H1 (cell line): ENCODE measurements at regions not wholly inside any gene's neighbourhood (a gene's known extent, or its start where the extent isn't known, plus 50 kb on each side); places are given as distances from the start of the nearest gene placed in this dataset.

Source experiments
- CTCF ChIA-PET: fragments of 300-600 bp; sonication (Branson Sonifier 250); formaldehyde crosslinking; loops from one replicate; lab custom pipeline; 2021; ENCODE audit not compliant: partially characterized antibody; lab: Charles Lee
- POLR2A ChIA-PET: fragments of 300-600 bp; sonication (Branson Sonifier 250); formaldehyde crosslinking; loops from one replicate; lab custom pipeline; 2021; ENCODE audit warnings: inconsistent platforms; ENCODE audit not compliant: partially characterized antibody; lab: Charles Lee
- DNase-seq, 2 experiments: peaks; one replicate each; pipeline versions ENCODE4 v3.0.0 to v3.0.0-alpha.2; 2010 to 2022; ENCODE audit warnings: low spot score in 2 of 2, low read depth in 1 of 2, mixed read lengths in 1 of 2
- FAIRE-seq: peaks from 2 replicates; lab custom pipeline; 2011; peaks lifted over from hg19 to GRCh38; lab: Jason Lieb, UNC
- H2AFZ ChIP-seq: 2 replicates; pipeline ENCODE4 v1.8.1; 2012; ENCODE audit warnings: low read length, inconsistent platforms
- H2AK5ac ChIP-seq: 2 replicates; pipeline ENCODE4 v1.6.1; 2013; ENCODE audit warnings: low read depth, low read length
- H2BK120ac ChIP-seq: replicated peaks from 2 replicates; pipeline ENCODE3; 2013; ENCODE audit warnings: low read depth, low read length, inconsistent platforms
- H2BK12ac ChIP-seq: 2 replicates; pipeline ENCODE4 v1.6.1; 2013; ENCODE audit warnings: low read depth, low read length
- H2BK15ac ChIP-seq: 2 replicates; pipeline ENCODE4 v1.6.1; 2013; ENCODE audit warnings: low read length
- H2BK20ac ChIP-seq: 2 replicates; pipeline ENCODE4 v1.6.1; 2013; ENCODE audit warnings: low read length
- H2BK5ac ChIP-seq: 2 replicates; pipeline ENCODE4 v1.6.1; 2013; ENCODE audit warnings: low read depth, low read length
- H3K14ac ChIP-seq: 2 replicates; pipeline ENCODE4 v1.6.1; 2013; ENCODE audit warnings: inconsistent platforms; ENCODE audit not compliant: insufficient read length
- H3K18ac ChIP-seq: 2 replicates; pipeline ENCODE4 v1.6.1; 2013; ENCODE audit warnings: low read length; ENCODE audit errors: extremely low read depth
- H3K23ac ChIP-seq: 2 replicates; pipeline ENCODE4 v1.6.1; 2013; ENCODE audit warnings: inconsistent platforms; ENCODE audit not compliant: insufficient read length
- H3K23me2 ChIP-seq: 2 replicates; pipeline ENCODE4 v1.6.1; 2013; ENCODE audit warnings: low read depth, low read length
- H3K27ac ChIP-seq: 2 replicates; pipeline ENCODE4 v1.6.1; 2011; ENCODE audit warnings: low read depth, low read length, inconsistent platforms
- H3K27me3 ChIP-seq, 4 experiments: replicated peaks in 1 of 4; 1 replicate in 1 of 4; 2 replicates in 3 of 4; pipeline versions ENCODE4 v1.6.1 to v1.8.1; 2011 to 2013; ENCODE audit warnings: low read length in 3 of 4, mild to moderate bottlenecking in 3 of 4, inconsistent platforms in 2 of 4, mixed read lengths in 2 of 4, moderate library complexity in 1 of 4; ENCODE audit not compliant: control insufficient read depth in 3 of 4, insufficient read depth in 3 of 4; ENCODE audit errors: extremely low read depth in 1 of 4
- H3K36me3 ChIP-seq, 4 experiments: 2 replicates each; pipeline versions ENCODE4 v1.6.1 to v1.8.1; 2011 to 2013; ENCODE audit warnings: mild to moderate bottlenecking in 4 of 4, low read length in 3 of 4, moderate library complexity in 2 of 4, control low read depth in 1 of 4, inconsistent platforms in 1 of 4; ENCODE audit not compliant: insufficient read depth in 4 of 4, control insufficient read depth in 2 of 4
- H3K4ac ChIP-seq: replicated peaks from 2 replicates; pipeline ENCODE3; 2013; ENCODE audit warnings: low read length, low read depth, mixed read lengths, inconsistent platforms; ENCODE audit not compliant: insufficient read length
- H3K4me1 ChIP-seq, 4 experiments: replicated peaks in 1 of 4; 1 replicate in 1 of 4; 2 replicates in 3 of 4; pipeline versions ENCODE4 v1.6.1 to v1.8.1; 2011 to 2013; ENCODE audit warnings: low read length in 3 of 4, inconsistent platforms in 2 of 4, mixed read lengths in 1 of 4; ENCODE audit not compliant: insufficient read depth in 4 of 4, control insufficient read depth in 3 of 4
- H3K4me2 ChIP-seq, 2 experiments: 2 replicates each; pipeline versions ENCODE4 v1.6.1 to v1.8.1; 2011 to 2013; ENCODE audit warnings: low read depth in 2 of 2, low read length in 2 of 2, control low read depth in 1 of 2, inconsistent platforms in 1 of 2, mild to moderate bottlenecking in 1 of 2; ENCODE audit not compliant: insufficient read depth in 1 of 2
- H3K4me3 ChIP-seq, 4 experiments: fragments of 200-600, 300-600 bp in 1 of 4; sonication (generic), shearing (Covaris generic), sonication (Bioruptor Twin) in 1 of 4; 2 replicates each; pipeline versions ENCODE4 v1.5.1 to v1.8.1; 2011 to 2016; ENCODE audit warnings: low read length in 4 of 4, low read depth in 3 of 4, control low read depth in 2 of 4, inconsistent platforms in 2 of 4, mild to moderate bottlenecking in 2 of 4, mixed read lengths in 1 of 4, moderate library complexity in 1 of 4; ENCODE audit not compliant: insufficient read depth in 2 of 4; ENCODE audit errors: extremely low read depth in 1 of 4
- H3K56ac ChIP-seq: replicated peaks from 2 replicates; pipeline ENCODE3; 2013; ENCODE audit warnings: low read depth, mild to moderate bottlenecking, mixed read lengths, low read length, inconsistent platforms; ENCODE audit not compliant: insufficient read length
- H3K79me1 ChIP-seq: 2 replicates; pipeline ENCODE4 v1.6.1; 2013; ENCODE audit warnings: low read depth, low read length, control low read depth
- H3K79me2 ChIP-seq, 2 experiments: 2 replicates each; pipeline versions ENCODE4 v1.6.1 to v1.8.1; 2012 to 2013; ENCODE audit warnings: low read length in 2 of 2, mild to moderate bottlenecking in 2 of 2, inconsistent platforms in 1 of 2; ENCODE audit not compliant: insufficient read depth in 2 of 2, control insufficient read depth in 1 of 2
- H3K9ac ChIP-seq, 4 experiments: replicated peaks in 1 of 4; 1 replicate in 1 of 4; 2 replicates in 3 of 4; pipeline versions ENCODE4 v1.6.1 to v1.8.1; 2011 to 2013; ENCODE audit warnings: low read depth in 3 of 4, low read length in 3 of 4, control low read depth in 2 of 4, mild to moderate bottlenecking in 2 of 4, moderate library complexity in 2 of 4, inconsistent platforms in 1 of 4; ENCODE audit errors: extremely low read depth in 1 of 4
- H3K9me3 ChIP-seq, 2 experiments: 2 replicates each; pipeline versions ENCODE4 v1.6.1 to v1.8.1; 2012 to 2013; ENCODE audit warnings: mild to moderate bottlenecking in 2 of 2, moderate library complexity in 2 of 2, control low read depth in 1 of 2, inconsistent platforms in 1 of 2, low read depth in 1 of 2, low read length in 1 of 2, mixed read lengths in 1 of 2; ENCODE audit not compliant: insufficient read depth in 2 of 2
- H4K20me1 ChIP-seq, 2 experiments: replicated peaks in 1 of 2; 2 replicates each; pipeline versions ENCODE3 to v1.8.1; 2011 to 2013; ENCODE audit warnings: inconsistent platforms in 2 of 2, low read length in 2 of 2, mild to moderate bottlenecking in 1 of 2; ENCODE audit not compliant: insufficient read depth in 2 of 2, control insufficient read depth in 1 of 2
- H4K5ac ChIP-seq: 2 replicates; pipeline ENCODE4 v1.6.1; 2013; ENCODE audit warnings: low read length, low read depth, mixed read lengths, inconsistent platforms; ENCODE audit not compliant: insufficient read length
- H4K8ac ChIP-seq: 2 replicates; pipeline ENCODE4 v1.8.0; 2013; ENCODE audit warnings: mild to moderate bottlenecking, moderate library complexity, low read length, inconsistent platforms; ENCODE audit not compliant: insufficient read depth; ENCODE audit errors: extremely low read depth
- H4K91ac ChIP-seq: replicated peaks from 2 replicates; pipeline ENCODE3; 2013; ENCODE audit warnings: low read length, mixed read lengths, inconsistent platforms; ENCODE audit not compliant: insufficient read length
- CHD2 ChIP-seq: IDR thresholded peaks from 2 replicates; pipeline ENCODE4 v1.6.1; 2012; ENCODE audit warnings: low read length, improper control_type of control experiment
- CTCF ChIP-seq, 3 experiments: IDR thresholded peaks; 1 replicate in 2 of 3; 2 replicates in 1 of 3; pipeline versions ENCODE4 v1.5.1 to v1.6.1; 2011; ENCODE audit warnings: low read length in 3 of 3, mild to moderate bottlenecking in 3 of 3, inconsistent platforms in 2 of 3, low read depth in 1 of 3, moderate library complexity in 1 of 3; ENCODE audit not compliant: insufficient read depth in 1 of 3; ENCODE audit errors: control extremely low read depth in 1 of 3
- HDAC6 ChIP-seq: IDR thresholded peaks from one replicate; pipeline ENCODE4 v1.7.1; 2012; ENCODE audit warnings: low read depth, mild to moderate bottlenecking, inconsistent platforms, low read length, moderate library complexity
- JUN ChIP-seq: IDR thresholded peaks from 2 replicates; pipeline ENCODE4 v1.6.1; 2011; ENCODE audit warnings: low read depth, mild to moderate bottlenecking, improper control_type of control experiment, low read length
- JUND ChIP-seq: IDR thresholded peaks from 2 replicates; pipeline ENCODE4 v1.6.1; 2011; ENCODE audit warnings: mild to moderate bottlenecking, improper control_type of control experiment, low read length
- KDM4A ChIP-seq: IDR thresholded peaks from one replicate; pipeline ENCODE4 v1.7.1; 2012; ENCODE audit warnings: low read depth, mild to moderate bottlenecking, moderate library complexity, low read length, inconsistent platforms; ENCODE audit not compliant: severe bottlenecking
- NRF1 ChIP-seq: IDR thresholded peaks from 2 replicates; pipeline ENCODE4 v1.6.1; 2011; ENCODE audit warnings: mild to moderate bottlenecking, low read depth, low read length, improper control_type of control experiment
- RAD21 ChIP-seq, 2 experiments: IDR thresholded peaks in 1 of 2; conservative IDR thresholded peaks in 1 of 2; 2 replicates each; pipeline ENCODE4 v1.6.1; 2011; ENCODE audit warnings: low read depth in 2 of 2, low read length in 2 of 2, improper control_type of control experiment in 1 of 2, inconsistent platforms in 1 of 2, mild to moderate bottlenecking in 1 of 2, moderate library complexity in 1 of 2
- SAP30 ChIP-seq: fragments of 300-600 bp; sonication (generic); IDR thresholded peaks from 2 replicates; pipeline ENCODE4 v1.7.1; 2012; ENCODE audit warnings: low read length, moderate library complexity, mild to moderate bottlenecking, inconsistent platforms; ENCODE audit not compliant: insufficient read depth, insufficient replicate concordance
- TAF7 ChIP-seq: optimal IDR thresholded peaks from 2 replicates; pipeline ENCODE3; 2011; ENCODE audit warnings: low read depth, mild to moderate bottlenecking, inconsistent platforms, low read length, moderate library complexity, borderline replicate concordance
- ZNF274 ChIP-seq: IDR thresholded peaks from 2 replicates; pipeline ENCODE4 v1.7.0; 2012; ENCODE audit warnings: low read length, borderline replicate concordance; ENCODE audit errors: extremely low read depth
- WGBS, 2 experiments: shearing (Covaris generic) in 1 of 2; methylation state at CpG; one replicate each; pipeline versions ENCODE4 v1.1.6 to v1.1.7; 2013 to 2015; ENCODE audit warnings: low lambda C conversion rate in 2 of 2, mixed read lengths in 2 of 2, inconsistent platforms in 1 of 2, low coverage in 1 of 2, missing lambda C conversion rate in 1 of 2; ENCODE audit not compliant: insufficient replicate concordance in 2 of 2, insufficient coverage in 1 of 2, insufficient read length in 1 of 2; ENCODE audit errors: extremely low coverage in 1 of 2, missing lambda C conversion rate in 1 of 2; 5-methylcytosine and 5-hydroxymethylcytosine counted together

GRCh38 chr4:120286813-120287212 is 220.2 kb upstream of the MAD2L1 start:
- Histone ChIP-seq H3K4me2 (no peak overlapping the region), H3K4me1 (no peaks in the 10 kb centered on the region), H4K8ac (no peak overlapping the region), H3K79me1 (no peaks in the 10 kb centered on the region), H3K4ac (no peak overlapping the region), H3K14ac (no peak overlapping the region), H2BK12ac (no peak overlapping the region), H3K79me2 (no peaks in the 10 kb centered on the region), H2BK120ac (no peak overlapping the region), H2BK15ac (no peak overlapping the region), H2BK5ac (no peak overlapping the region), H4K20me1 (no peaks in the 10 kb centered on the region), H3K23ac (no peak overlapping the region), H4K91ac (no peak overlapping the region), H3K36me3 (no peaks in the 10 kb centered on the region), H4K5ac (no peak overlapping the region), H3K9me3 (no peaks in the 10 kb centered on the region), H2AK5ac (no peak overlapping the region), H3K4me3 (no peak overlapping the region), H3K27ac (no peak overlapping the region), H2BK20ac (no peak overlapping the region), H3K9ac (no peak overlapping the region), H3K18ac (no peak overlapping the region), H3K27me3 (no peaks in the 10 kb centered on the region), H2AFZ (0 out of 2 replicates have a peak overlapping the region, but pooled peaks have one; percentile 81), H3K23me2 (no peaks in the 10 kb centered on the region), H3K56ac (no peak overlapping the region)
- DNase-seq (no peak), FAIRE-seq (peak; percentile 62)
- no peak for TF ChIP-seq JUND
- TF ChIP-seq KDM4A, result no peak
- no peak for TF ChIP-seq ZNF274
- TF ChIP-seq TAF7, result no peak
- peak; percentile 19 to 59 (median 44); a peak in 3 of 4 replicates for TF ChIP-seq CTCF (IDR thresholded peaks at IDR 0.05; ENCODE audit: control extremely low read depth in 1 of 3, insufficient read depth in 1 of 3, low read depth in 1 of 3, low read length in 3 of 3)
- no peak for TF ChIP-seq HDAC6
- no peak for TF ChIP-seq NRF1
- TF ChIP-seq JUN, result no peak
- TF ChIP-seq SAP30, result no peak
- TF ChIP-seq RAD21 (IDR thresholded peaks at IDR 0.05 in 1 of 2, conservative IDR thresholded peaks at IDR 0.05 in 1 of 2; ENCODE audit: low read depth in 2 of 2, low read length in 2 of 2), result peak; percentile 71 to 77
- TF ChIP-seq CHD2, result no peak
- ChIA-PET CTCF (interaction anchor here (0.6 to 2.0 kb wide), 25 partner anchors 22 to 1410 kb away, joined by 3 to 9 read pairs (median 3); no protein-coding TSS in a partner anchor), POLR2A (no interaction called here)
- WGBS, 2 experiments, result 57% methylated on average over 2 of the region's 2 CpGs; no CpG with 5 or more reads in 1 of the 2 experiments
